Rectal smooth muscle tissue (tissue), 1 donor: ENCODE measurements at regions not wholly inside any gene's neighbourhood (a gene's known extent, or its start where the extent isn't known, plus 50 kb on each side); places are given as distances from the start of the nearest gene placed in this dataset.
"Not testable (repeated sequence)": the region's sequence is repeated elsewhere in the genome, so short reads cannot be mapped to it uniquely, and the experiment has no call there.

Experiments used
- H3K27ac ChIP-seq: one replicate; pipeline ENCODE4 v1.7.0; 2013; ENCODE audit warnings: low read depth, low read length, inconsistent platforms
- H3K27me3 ChIP-seq: one replicate; pipeline ENCODE4 v1.7.0; 2013; ENCODE audit warnings: low read length; ENCODE audit not compliant: control insufficient read depth, insufficient read depth
- H3K36me3 ChIP-seq: one replicate; pipeline ENCODE4 v1.7.0; 2013; ENCODE audit warnings: low read length; ENCODE audit not compliant: control insufficient read depth, insufficient read depth
- H3K4me1 ChIP-seq: one replicate; pipeline ENCODE4 v1.7.0; 2013; ENCODE audit warnings: low read length; ENCODE audit not compliant: control insufficient read depth, insufficient read depth
- H3K4me3 ChIP-seq: one replicate; pipeline ENCODE4 v1.7.0; 2013; ENCODE audit warnings: low read length
- H3K9ac ChIP-seq: one replicate; pipeline ENCODE4 v1.7.0; 2013; ENCODE audit warnings: low read length

- Histone ChIP-seq H3K36me3 (no peaks in the 10 kb centered on the region), H3K4me3 (no peak overlapping the region), H3K27me3 (no peaks in the 10 kb centered on the region), H3K9ac (no peak overlapping the region), H3K4me1 (no peaks in the 10 kb centered on the region), H3K27ac (no peak overlapping the region)
Observed at GRCh38 chr7:19971956-19972355, 198.5 kb upstream of the TMEM196 start.

GRCh38 chr7:19970514-19970913 is 197.1 kb upstream of the TMEM196 start:
- H3K36me3 ChIP-seq = no peaks in the 10 kb centered on the region
- H3K27ac ChIP-seq = no peak overlapping the region
- H3K4me3 ChIP-seq = no peak overlapping the region
- H3K27me3 ChIP-seq = no peaks in the 10 kb centered on the region
- no peaks in the 10 kb centered on the region for H3K4me1 ChIP-seq
- H3K9ac ChIP-seq = no peak overlapping the region

- Histone ChIP-seq H3K4me3 (no peak overlapping the region), H3K9ac (no peak overlapping the region), H3K4me1 (no peaks in the 10 kb centered on the region), H3K27me3 (no peaks in the 10 kb centered on the region), H3K36me3 (no peaks in the 10 kb centered on the region), H3K27ac (no peak overlapping the region)
Observed at GRCh38 chr7:19969859-19970493, 196.6 kb upstream of the TMEM196 start.

GRCh38 chr7:19964246-19964645 is 190.8 kb upstream of the TMEM196 start:
- no peaks in the 10 kb centered on the region for H3K4me1 ChIP-seq
- no peak overlapping the region for H3K27ac ChIP-seq
- no peaks in the 10 kb centered on the region for H3K27me3 ChIP-seq
- H3K9ac ChIP-seq = no peak overlapping the region
- H3K36me3 ChIP-seq = no peaks in the 10 kb centered on the region
- H3K4me3 ChIP-seq = no peak overlapping the region

GRCh38 chr7:19963695-19964094 is 190.3 kb upstream of the TMEM196 start:
- no peak overlapping the region for H3K4me3 ChIP-seq
- no peaks in the 10 kb centered on the region for H3K4me1 ChIP-seq
- H3K9ac ChIP-seq = no peak overlapping the region
- H3K27ac ChIP-seq = no peak overlapping the region
- H3K36me3 ChIP-seq = no peaks in the 10 kb centered on the region
- H3K27me3 ChIP-seq = no peaks in the 10 kb centered on the region

GRCh38 chr7:19958309-19958896 is 185.0 kb upstream of the TMEM196 start:
- Histone ChIP-seq H3K36me3 (no peaks in the 10 kb centered on the region), H3K27ac (no peak overlapping the region), H3K4me1 (no peaks in the 10 kb centered on the region), H3K9ac (no peak overlapping the region), H3K27me3 (no peaks in the 10 kb centered on the region), H3K4me3 (no peak overlapping the region)

GRCh38 chr7:19957664-19958063 is 184.2 kb upstream of the TMEM196 start:
- Histone ChIP-seq H3K9ac (no peak overlapping the region), H3K4me1 (no peaks in the 10 kb centered on the region), H3K27ac (no peak overlapping the region)

GRCh38 chr7:19954166-19954565 is 180.7 kb upstream of the TMEM196 start:
- H3K27me3 ChIP-seq, H3K9ac ChIP-seq, H3K4me1 ChIP-seq, H3K4me3 ChIP-seq, H3K36me3 ChIP-seq, H3K27ac ChIP-seq: not testable (repeated sequence)

More at GRCh38 chr7:19957664-19958063, 184.2 kb upstream of the TMEM196 start:
- H3K27me3 ChIP-seq = no peaks in the 10 kb centered on the region
- H3K36me3 ChIP-seq = no peaks in the 10 kb centered on the region
- H3K4me3 ChIP-seq = no peak overlapping the region

- H3K36me3 ChIP-seq, H3K4me1 ChIP-seq, H3K27ac ChIP-seq, H3K27me3 ChIP-seq, H3K4me3 ChIP-seq, H3K9ac ChIP-seq: not testable (repeated sequence)
Observed at GRCh38 chr7:19953411-19953810, 180.0 kb upstream of the TMEM196 start.

GRCh38 chr7:19948160-19948559 is 174.7 kb upstream of the TMEM196 start:
- H3K36me3 ChIP-seq = no peaks in the 10 kb centered on the region

GRCh38 chr7:19944363-19945120 is 171.1 kb upstream of the TMEM196 start:
- no peaks in the 10 kb centered on the region for H3K27me3 ChIP-seq
- H3K36me3 ChIP-seq = no peaks in the 10 kb centered on the region
- no peak overlapping the region for H3K9ac ChIP-seq
- H3K4me1 ChIP-seq = no peaks in the 10 kb centered on the region
- no peak overlapping the region for H3K4me3 ChIP-seq
- H3K27ac ChIP-seq = no peak overlapping the region

More at GRCh38 chr7:19948160-19948559, 174.7 kb upstream of the TMEM196 start:
- Histone ChIP-seq H3K27ac (no peak overlapping the region), H3K4me3 (no peak overlapping the region), H3K4me1 (no peaks in the 10 kb centered on the region), H3K27me3 (no peaks in the 10 kb centered on the region), H3K9ac (no peak overlapping the region)

GRCh38 chr7:19939746-19940145 is 166.3 kb upstream of the TMEM196 start:
- Histone ChIP-seq H3K27ac (no peak overlapping the region), H3K4me3 (no peak overlapping the region), H3K36me3 (no peaks in the 10 kb centered on the region), H3K4me1 (no peaks in the 10 kb centered on the region), H3K27me3 (no peaks in the 10 kb centered on the region), H3K9ac (no peak overlapping the region)
